CD4-positive, CD25-positive, alpha-beta regulatory T cell (primary cell): ENCODE measurements at regions not wholly inside any gene's neighbourhood (a gene's known extent, or its start where the extent isn't known, plus 50 kb on each side); places are given as distances from the start of the nearest gene placed in this dataset.

ENCODE experiments used
- ATAC-seq, 2 donors: fragments of 150-1000 bp; cut with Tn5 transposase; one replicate each; pipeline ENCODE4 v1.10.0; 2021; ENCODE audit warnings: low read depth in 2 of 2, moderate number of reproducible peaks in 2 of 2, moderate library complexity in 1 of 2
- DNase-seq, 3 donors: peaks; one replicate each; pipeline versions ENCODE4 v3.0.0 to v3.0.0-alpha.2; 2012 to 2022; ENCODE audit warnings: mixed read lengths in 1 of 3
- H3K27ac ChIP-seq: one replicate; pipeline ENCODE4 v1.7.0; 2013; ENCODE audit warnings: mild to moderate bottlenecking, low read length; ENCODE audit not compliant: insufficient read depth, poor library complexity, severe bottlenecking
- H3K27me3 ChIP-seq: one replicate; pipeline ENCODE4 v1.7.0; 2013; ENCODE audit warnings: low read length; ENCODE audit not compliant: control insufficient read depth, insufficient read depth
- H3K36me3 ChIP-seq: one replicate; pipeline ENCODE4 v1.7.0; 2013; ENCODE audit warnings: mild to moderate bottlenecking, low read length, moderate library complexity; ENCODE audit not compliant: control insufficient read depth, insufficient read depth
- H3K4me1 ChIP-seq: 2 replicates; pipeline ENCODE4 v1.7.0; 2013; ENCODE audit warnings: mild to moderate bottlenecking, low read length; ENCODE audit not compliant: insufficient read depth, control insufficient read depth, poor library complexity, severe bottlenecking
- H3K4me3 ChIP-seq: one replicate; pipeline ENCODE4 v1.7.0; 2013; ENCODE audit warnings: low read depth, mild to moderate bottlenecking, low read length, moderate library complexity
- H3K9me3 ChIP-seq, 2 experiments: 1 replicate in 1 of 2; 2 replicates in 1 of 2; pipeline ENCODE4 v1.7.0; 2013; ENCODE audit warnings: low read length in 2 of 2, mild to moderate bottlenecking in 1 of 2, moderate library complexity in 1 of 2; ENCODE audit not compliant: control insufficient read depth in 2 of 2
- H3K27ac Mint-ChIP-seq, 3 donors: one replicate each; pipeline ENCODE4 v1.8.0; 2020 to 2022; ENCODE audit warnings: mild to moderate bottlenecking in 3 of 3, mixed read lengths in 3 of 3, moderate library complexity in 2 of 3
- H3K27me3 Mint-ChIP-seq: one replicate; pipeline ENCODE4 v1.8.0; 2022; ENCODE audit warnings: mild to moderate bottlenecking, mixed read lengths
- H3K36me3 Mint-ChIP-seq: one replicate; pipeline ENCODE4 v1.8.0; 2020; ENCODE audit warnings: mixed read lengths
- H3K4me1 Mint-ChIP-seq, 4 donors: one replicate each; pipeline ENCODE4 v1.8.0; 2020 to 2022; ENCODE audit warnings: mixed read lengths in 4 of 4, mild to moderate bottlenecking in 1 of 4
- H3K4me3 Mint-ChIP-seq, 4 donors: one replicate each; pipeline ENCODE4 v1.8.0; 2020 to 2022; ENCODE audit warnings: mild to moderate bottlenecking in 4 of 4, mixed read lengths in 4 of 4, moderate library complexity in 3 of 4
- H3K9me3 Mint-ChIP-seq, 7 donors: one replicate each; pipeline ENCODE4 v1.8.0; 2020 to 2022; ENCODE audit warnings: mixed read lengths in 7 of 7, mild to moderate bottlenecking in 3 of 7, moderate library complexity in 2 of 7

- Histone ChIP-seq H3K4me1 (no peaks in the 10 kb centered on the region), H3K27me3 (no peaks in the 10 kb centered on the region)
- peaks cover 0 to 8% (median 2%) of the 10 kb centered on the region in 7 donors for H3K9me3 Mint-ChIP-seq
These were observed 247.5 kb upstream of the GOLIM4 start for GRCh38 chr3:168342946-168343850.

DNA sequence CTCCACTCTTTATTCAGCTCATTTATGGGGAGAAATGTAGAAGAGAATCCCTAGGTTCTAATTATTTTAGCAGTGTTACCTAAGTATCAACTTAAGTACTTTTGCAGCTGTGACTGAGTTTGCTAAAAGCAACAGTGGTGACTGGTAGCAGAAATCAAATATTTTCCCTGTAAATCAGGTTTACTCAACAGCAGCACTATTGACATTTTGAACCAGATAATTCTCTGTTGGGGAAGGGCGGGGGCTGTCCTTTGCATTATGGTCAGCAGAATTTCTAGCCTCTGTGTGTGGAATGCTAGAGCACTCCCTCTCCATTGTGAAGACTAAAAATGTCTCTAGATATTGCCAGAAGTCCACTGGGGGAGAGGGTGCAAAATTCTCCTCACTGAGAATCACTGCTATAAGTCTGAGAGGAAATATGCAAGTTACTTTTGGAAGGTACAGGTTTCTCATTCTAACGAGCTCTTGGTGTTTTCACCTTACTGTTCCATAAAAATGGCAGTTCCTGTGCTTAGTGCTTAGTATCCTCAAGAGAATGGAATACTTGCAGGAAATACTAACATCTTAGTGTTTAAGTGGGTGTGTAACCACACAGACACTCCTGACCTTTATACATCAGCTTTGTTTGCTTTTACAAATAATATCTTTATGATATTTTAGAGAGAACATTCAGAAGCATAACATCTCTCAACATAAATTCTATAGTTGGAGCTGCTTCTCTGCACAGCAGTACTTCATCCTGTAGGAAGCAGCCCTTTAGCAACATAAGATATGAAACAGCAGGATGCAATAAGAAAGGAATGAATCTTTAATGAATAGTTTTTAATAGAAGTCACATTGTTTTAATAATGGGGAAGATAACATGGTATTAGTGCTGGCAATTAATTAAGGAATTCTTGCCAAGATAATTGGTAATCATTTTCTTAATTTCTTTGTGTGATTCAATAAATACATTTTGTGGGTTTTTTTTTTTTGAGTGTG lies 246.5 kb upstream of the GOLIM4 start:
- Mint-ChIP-seq H3K9me3 (peaks cover 1 to 8% (median 2%) of the 10 kb centered on the region in 7 donors), H3K36me3 (no peaks in the 10 kb centered on the region), H3K27ac (no peak overlapping the region), H3K27me3 (no peaks in the 10 kb centered on the region), H3K4me3 (no peak overlapping the region), H3K4me1 (no peaks in the 10 kb centered on the region)
- Histone ChIP-seq H3K4me3 (no peak overlapping the region), H3K27ac (no peak overlapping the region), H3K36me3 (no peaks in the 10 kb centered on the region), H3K27me3 (no peaks in the 10 kb centered on the region), H3K4me1 (no peaks in the 10 kb centered on the region), H3K9me3 (peaks cover 0 to 2% of the 10 kb centered on the region in 2 experiments)
- ATAC-seq, result no peak
- no peak for DNase-seq

More at GRCh38 chr3:168342946-168343850, 247.5 kb upstream of the GOLIM4 start:
- no peaks in the 10 kb centered on the region for H3K27me3 Mint-ChIP-seq
- H3K27ac Mint-ChIP-seq, result no peak overlapping the region
- no peaks in the 10 kb centered on the region for H3K36me3 Mint-ChIP-seq
- no peak for DNase-seq
- Histone ChIP-seq H3K27ac (no peak overlapping the region), H3K36me3 (no peaks in the 10 kb centered on the region), H3K9me3 (peaks cover 0 to 2% of the 10 kb centered on the region in 2 experiments), H3K4me3 (no peak overlapping the region)
- ATAC-seq, result no peak
- H3K4me1 Mint-ChIP-seq, result no peaks in the 10 kb centered on the region
- H3K4me3 Mint-ChIP-seq, result no peak overlapping the region

DNA sequence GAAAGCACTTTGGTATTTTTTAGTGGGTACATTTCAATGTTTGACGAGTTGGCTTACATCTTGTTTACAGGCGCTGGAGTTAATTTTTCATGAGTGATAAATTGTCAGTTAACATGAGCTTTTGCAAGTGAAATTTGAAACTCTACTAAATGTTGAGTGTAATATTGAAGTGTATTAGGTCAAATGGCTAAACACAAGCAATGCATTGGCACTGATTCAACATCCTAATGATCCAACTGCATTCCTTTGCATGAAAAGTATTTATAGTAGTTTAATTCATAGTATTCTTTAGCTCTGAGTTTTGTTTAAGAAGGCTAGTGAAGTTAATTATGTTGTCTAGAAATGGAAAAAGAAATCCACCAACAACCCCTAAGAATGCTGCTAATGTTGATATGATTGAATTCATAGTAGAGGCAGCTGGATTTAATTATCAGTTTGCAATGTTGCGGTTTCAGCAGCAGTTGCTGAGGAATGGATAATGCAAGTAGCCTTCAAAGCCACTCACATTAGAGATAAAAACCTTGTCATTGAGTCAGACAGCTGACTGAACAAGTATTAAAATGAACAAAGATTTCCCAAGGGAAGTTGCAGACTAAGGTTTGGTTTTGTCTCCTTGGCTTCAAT lies 245.6 kb upstream of the GOLIM4 start:
- Histone ChIP-seq H3K27ac (no peak overlapping the region), H3K9me3 (peaks cover 0 to 2% of the 10 kb centered on the region in 2 experiments), H3K4me1 (no peaks in the 10 kb centered on the region), H3K27me3 (no peaks in the 10 kb centered on the region), H3K36me3 (no peaks in the 10 kb centered on the region), H3K4me3 (no peak overlapping the region)
- ATAC-seq (no peak), DNase-seq (no peak)
- H3K27ac Mint-ChIP-seq, result no peak overlapping the region
- no peaks in the 10 kb centered on the region for H3K4me1 Mint-ChIP-seq
- no peaks in the 10 kb centered on the region for H3K27me3 Mint-ChIP-seq
- H3K36me3 Mint-ChIP-seq, result no peaks in the 10 kb centered on the region
- peaks cover 0 to 7% (median 2%) of the 10 kb centered on the region in 7 donors for H3K9me3 Mint-ChIP-seq
- no peak overlapping the region for H3K4me3 Mint-ChIP-seq

GRCh38 chr3:168338161-168338560 lies 242.4 kb upstream of the GOLIM4 start:
- no peak overlapping the region for H3K27ac Mint-ChIP-seq
- H3K4me1 ChIP-seq, result no peaks in the 10 kb centered on the region
- H3K4me1 Mint-ChIP-seq, result no peaks in the 10 kb centered on the region
- H3K27me3 ChIP-seq, result no peaks in the 10 kb centered on the region
- no peak overlapping the region for H3K4me3 Mint-ChIP-seq
- peaks cover 0 to 2% of the 10 kb centered on the region in 2 experiments for H3K9me3 ChIP-seq
- H3K36me3 ChIP-seq, result no peaks in the 10 kb centered on the region
- peaks cover 0 to 5% (median 2%) of the 10 kb centered on the region in 7 donors for H3K9me3 Mint-ChIP-seq
- DNase-seq (no peak), ATAC-seq (no peak)
- no peaks in the 10 kb centered on the region for H3K27me3 Mint-ChIP-seq
- H3K36me3 Mint-ChIP-seq, result no peaks in the 10 kb centered on the region
- no peak overlapping the region for H3K4me3 ChIP-seq
- no peak overlapping the region for H3K27ac ChIP-seq

DNA sequence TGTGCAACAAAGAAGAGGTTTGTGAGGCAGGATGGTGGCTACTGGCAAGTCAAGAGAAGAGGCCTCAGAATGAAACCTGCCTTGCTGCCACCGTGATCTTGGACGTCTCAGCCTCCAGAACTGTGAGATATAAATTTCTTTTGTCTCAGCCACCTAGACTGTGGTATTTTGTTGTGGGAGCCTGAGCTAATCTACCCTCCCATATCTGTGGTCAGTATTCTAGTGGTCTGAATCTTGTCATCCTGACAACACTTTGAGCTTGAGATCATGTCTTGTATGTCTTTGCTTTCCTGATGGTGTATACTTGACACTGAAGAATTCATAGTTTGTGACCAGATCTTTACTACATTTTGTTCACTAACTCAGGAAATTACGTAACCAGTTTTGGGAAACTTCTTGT lies 240.6 kb upstream of the GOLIM4 start:
- no peak overlapping the region for H3K27ac Mint-ChIP-seq
- peaks cover 0 to 5% (median 3%) of the 10 kb centered on the region in 7 donors for H3K9me3 Mint-ChIP-seq

GRCh38 chr3:168333410-168333935 lies 237.7 kb upstream of the GOLIM4 start:
- DNase-seq (no peak), ATAC-seq (no peak)
- Mint-ChIP-seq H3K9me3 (peaks cover 0 to 5% (median 3%) of the 10 kb centered on the region in 7 donors), H3K27ac (no peak overlapping the region), H3K36me3 (no peaks in the 10 kb centered on the region), H3K4me1 (no peaks in the 10 kb centered on the region), H3K27me3 (no peaks in the 10 kb centered on the region), H3K4me3 (no peak overlapping the region)
- Histone ChIP-seq H3K9me3 (no peaks in the 10 kb centered on the region), H3K36me3 (no peaks in the 10 kb centered on the region), H3K4me3 (no peak overlapping the region), H3K4me1 (no peaks in the 10 kb centered on the region), H3K27ac (no peak overlapping the region), H3K27me3 (no peaks in the 10 kb centered on the region)

More for the DNA sequence above, 240.6 kb upstream of the GOLIM4 start:
- ATAC-seq (no peak), DNase-seq (no peak)
- peaks cover 0 to 2% of the 10 kb centered on the region in 2 experiments for H3K9me3 ChIP-seq
- no peaks in the 10 kb centered on the region for H3K4me1 ChIP-seq
- no peaks in the 10 kb centered on the region for H3K36me3 Mint-ChIP-seq
- no peaks in the 10 kb centered on the region for H3K27me3 ChIP-seq
- no peaks in the 10 kb centered on the region for H3K27me3 Mint-ChIP-seq
- no peaks in the 10 kb centered on the region for H3K4me1 Mint-ChIP-seq
- H3K4me3 Mint-ChIP-seq, result no peak overlapping the region
- no peaks in the 10 kb centered on the region for H3K36me3 ChIP-seq
- no peak overlapping the region for H3K4me3 ChIP-seq
- H3K27ac ChIP-seq, result no peak overlapping the region

DNA sequence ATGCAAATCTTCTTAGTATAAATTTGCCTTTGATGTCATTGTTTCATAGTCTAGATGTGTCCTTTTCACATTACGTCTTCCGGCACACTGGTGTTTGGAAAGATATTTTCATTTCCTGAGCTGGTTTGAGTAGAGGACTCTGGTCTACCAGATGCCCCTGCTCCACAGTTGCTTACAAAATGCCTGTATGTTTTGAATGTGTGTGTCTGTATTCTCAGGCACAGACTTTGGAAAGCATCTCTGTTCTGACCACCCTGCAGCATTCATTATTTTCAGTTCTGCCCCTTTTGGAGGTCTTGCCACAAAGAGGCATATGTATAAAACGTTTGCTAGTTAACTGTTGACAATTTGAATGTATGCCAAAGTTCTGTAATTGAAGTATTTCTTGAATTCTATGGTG lies 236.0 kb upstream of the GOLIM4 start:
- Histone ChIP-seq H3K36me3 (no peaks in the 10 kb centered on the region), H3K27me3 (no peaks in the 10 kb centered on the region), H3K4me1 (no peaks in the 10 kb centered on the region), H3K9me3 (no peaks in the 10 kb centered on the region), H3K27ac (no peak overlapping the region), H3K4me3 (no peak overlapping the region)
- no peak overlapping the region for H3K27ac Mint-ChIP-seq
- no peaks in the 10 kb centered on the region for H3K4me1 Mint-ChIP-seq
- H3K36me3 Mint-ChIP-seq, result no peaks in the 10 kb centered on the region
- H3K9me3 Mint-ChIP-seq, result peaks cover 0 to 8% (median 3%) of the 10 kb centered on the region in 7 donors
- ATAC-seq, result no peak
- no peaks in the 10 kb centered on the region for H3K27me3 Mint-ChIP-seq
- DNase-seq, result no peak
- H3K4me3 Mint-ChIP-seq, result no peak overlapping the region
